GM18519 (cell line): ENCODE measurements at regions not wholly inside any gene's neighbourhood (a gene's known extent, or its start where the extent isn't known, plus 50 kb on each side); places are given as distances from the start of the nearest gene placed in this dataset.

Source experiments
- ATAC-seq: cut with Tn5 transposase; IDR thresholded peaks from one replicate; pipeline ENCODE4 v1.9.1; 2021; ENCODE audit warnings: mild to moderate bottlenecking, moderate library complexity; ENCODE audit not compliant: unreplicated experiment, low FRiP score

DNA sequence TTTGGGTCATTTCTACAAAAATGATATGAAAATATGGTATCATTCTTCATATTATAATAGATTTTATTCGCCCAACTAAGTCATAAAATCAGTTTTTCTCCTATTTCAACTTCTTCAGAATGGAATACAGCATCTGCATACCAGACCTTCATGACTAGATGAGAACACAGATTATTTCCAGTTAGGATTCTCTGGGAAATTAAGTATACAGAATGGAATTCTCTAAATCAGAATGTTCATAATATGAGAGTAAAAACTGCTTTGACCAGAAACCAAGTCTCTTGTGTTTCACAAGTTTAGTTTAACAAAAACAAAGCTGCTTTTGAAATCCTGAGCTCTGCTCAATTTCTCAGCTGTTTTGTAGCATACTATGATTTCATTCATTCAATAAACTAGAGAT, 160.3 kb upstream of the SEMA3A start:
- no peak for ATAC-seq

- ATAC-seq = no peak
Observed at GRCh38 chr7:84354030-84354429, 159.4 kb upstream of the SEMA3A start.

- ATAC-seq = no peak
Observed at GRCh38 chr7:84339306-84339705, 144.7 kb upstream of the SEMA3A start.

DNA sequence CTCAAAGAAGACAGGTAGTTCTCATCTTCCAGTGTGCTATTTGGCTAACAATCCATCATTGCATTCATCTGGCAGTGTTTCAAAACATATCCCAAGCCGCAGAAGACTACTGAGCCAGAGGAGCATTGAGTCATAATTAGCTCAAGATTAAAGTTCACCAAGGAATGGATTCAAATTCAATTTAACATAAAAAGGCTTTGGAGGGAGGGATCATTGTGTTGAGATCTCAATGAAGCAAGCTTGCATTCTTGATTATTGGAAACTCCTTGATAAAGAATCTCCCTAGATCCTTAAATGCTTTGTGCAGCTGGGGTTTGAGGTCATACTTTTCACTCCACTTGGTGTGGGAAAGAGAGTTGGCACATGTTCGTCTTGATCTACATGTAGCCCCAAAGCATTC, 142.8 kb upstream of the SEMA3A start:
- no peak for ATAC-seq

GRCh38 chr7:84336766-84337165, 142.2 kb upstream of the SEMA3A start:
- no peak for ATAC-seq

DNA sequence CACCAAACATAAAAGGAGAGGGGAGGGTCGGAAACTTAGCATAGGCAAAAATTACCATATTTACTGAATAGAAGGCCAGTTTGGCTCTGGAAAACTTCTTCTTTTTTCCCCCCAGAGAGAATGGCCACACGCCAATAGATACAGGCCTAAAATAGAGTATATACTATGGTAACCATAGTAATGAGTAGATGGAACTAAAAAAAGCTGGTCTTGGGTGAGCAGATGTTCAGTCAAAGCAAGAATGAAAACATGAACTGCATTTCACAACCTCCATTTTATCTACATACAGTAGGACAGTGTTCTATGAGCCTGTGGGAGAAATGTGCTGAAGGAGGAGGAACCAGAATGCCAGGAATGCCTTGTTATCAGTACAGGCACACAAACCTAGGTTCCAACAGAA, 141.7 kb upstream of the SEMA3A start:
- peak; percentile 76 for ATAC-seq

GRCh38 chr7:84331616-84332015, 137.0 kb upstream of the SEMA3A start:
- ATAC-seq = no peak

- no peak for ATAC-seq
Observed at GRCh38 chr7:84328571-84328970, 134.0 kb upstream of the SEMA3A start.

DNA sequence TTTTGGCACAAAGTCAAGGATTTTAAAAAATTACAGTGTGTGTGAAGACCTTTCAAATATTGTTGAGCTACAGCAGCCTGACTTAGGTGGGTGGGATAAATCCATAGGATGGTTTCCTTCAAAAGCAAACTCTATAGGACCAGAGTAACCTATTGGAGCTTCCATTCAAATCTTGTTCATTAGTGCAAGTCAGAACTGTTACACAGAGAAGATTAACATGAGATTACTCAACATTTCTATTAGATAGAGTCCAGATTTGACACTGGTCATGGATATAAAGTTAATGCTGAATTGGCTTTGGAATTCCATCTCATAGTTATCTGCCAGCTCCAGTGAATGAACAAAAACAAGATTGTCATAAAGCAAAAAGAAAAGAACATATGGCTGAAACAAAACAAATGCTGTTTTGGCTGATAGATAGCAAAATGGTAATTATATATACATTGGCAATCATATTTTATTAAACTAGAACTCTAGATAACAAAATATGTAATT, 129.6 kb upstream of the SEMA3A start:
- ATAC-seq = no peak

- no peak for ATAC-seq
Observed at GRCh38 chr7:84317536-84317935, 122.9 kb upstream of the SEMA3A start.

- no peak for ATAC-seq
Observed at GRCh38 chr7:84314263-84314662, 119.7 kb upstream of the SEMA3A start.

GRCh38 chr7:84304407-84304806, 109.8 kb upstream of the SEMA3A start:
- ATAC-seq = no peak

GRCh38 chr7:84302949-84303348, 108.4 kb upstream of the SEMA3A start:
- no peak for ATAC-seq

- no peak for ATAC-seq
Observed at GRCh38 chr7:84297616-84298015, 103.0 kb upstream of the SEMA3A start.

GRCh38 chr7:84294847-84295455, 100.4 kb upstream of the SEMA3A start:
- ATAC-seq = no peak

DNA sequence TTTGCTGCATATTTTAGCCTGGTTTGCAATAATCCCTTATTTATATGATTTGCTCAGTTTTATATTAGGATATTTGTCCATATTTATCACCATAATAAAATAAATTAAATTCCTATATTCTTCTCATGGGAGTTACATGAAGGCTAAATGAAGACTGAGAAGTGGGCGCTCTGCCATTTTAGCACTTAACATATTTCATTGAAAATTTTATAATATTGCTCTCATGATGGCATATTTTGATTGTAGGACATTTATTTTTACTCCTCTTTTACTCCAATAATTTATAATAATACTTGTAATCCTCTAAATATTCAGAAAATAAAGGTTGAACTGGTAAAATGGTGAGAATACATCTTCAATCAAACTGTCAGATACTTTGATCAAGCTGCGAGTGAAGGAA, 99.8 kb upstream of the SEMA3A start:
- ATAC-seq = no peak

GRCh38 chr7:84291756-84292155, 97.2 kb upstream of the SEMA3A start:
- no peak for ATAC-seq

DNA sequence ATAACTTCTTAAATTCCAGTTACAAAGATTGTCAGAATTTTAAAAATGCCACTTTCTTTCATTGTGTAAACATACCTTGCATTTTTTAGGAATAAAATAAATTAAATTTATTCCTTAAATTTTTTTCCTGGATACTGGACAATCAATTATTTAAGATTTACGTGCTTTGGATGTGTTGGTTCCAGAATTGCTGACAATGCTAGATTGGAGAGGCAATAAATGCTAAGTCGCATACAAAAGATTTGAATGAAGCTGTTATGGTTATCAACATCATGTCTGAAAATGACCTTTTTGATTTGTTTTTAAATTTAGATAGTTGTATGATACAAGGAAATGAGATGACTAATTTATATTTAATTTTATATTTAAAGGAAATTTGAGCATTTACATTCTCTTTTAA, 89.2 kb upstream of the SEMA3A start:
- ATAC-seq = no peak

DNA sequence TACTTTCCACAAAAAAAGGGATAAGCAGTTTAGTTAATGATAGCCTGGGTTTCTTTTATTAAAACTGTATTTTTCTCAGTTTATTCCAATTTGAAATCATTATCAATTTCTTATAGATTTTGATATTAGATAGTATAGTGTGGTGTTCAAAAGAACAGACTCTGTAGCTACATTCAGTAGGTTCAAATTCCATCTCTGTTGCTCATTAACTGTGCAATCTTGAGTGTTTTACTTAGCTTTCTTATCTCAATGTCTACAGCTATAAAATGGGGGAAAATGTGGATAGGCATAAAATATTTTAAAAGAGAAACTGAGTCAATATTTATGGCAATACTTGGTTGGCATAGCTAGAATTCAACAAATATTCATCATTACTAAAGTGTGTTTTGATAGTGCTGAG, 86.9 kb upstream of the SEMA3A start:
- ATAC-seq = no peak

- no peak for ATAC-seq
Observed at GRCh38 chr7:84277628-84278224, 83.1 kb upstream of the SEMA3A start.

GRCh38 chr7:84274029-84274638, 79.5 kb upstream of the SEMA3A start:
- no peak for ATAC-seq

DNA sequence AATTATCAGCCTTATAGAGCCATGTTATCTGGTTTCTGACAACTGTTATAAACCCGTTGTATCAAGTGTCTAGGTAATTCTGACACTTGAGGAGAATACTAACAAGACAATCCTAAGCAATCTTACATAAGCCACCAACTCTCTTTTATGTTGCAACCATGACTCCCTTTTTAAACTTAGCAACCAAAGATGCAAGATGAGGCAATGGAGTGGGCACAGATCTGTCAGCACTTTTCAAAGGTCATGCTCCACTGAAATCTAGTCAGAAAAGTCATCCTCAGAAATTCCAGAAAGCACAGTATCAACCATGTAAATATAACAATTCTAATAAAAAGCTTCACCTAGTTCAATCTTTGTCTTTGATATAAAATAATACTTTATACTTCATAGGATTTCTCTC, 77.0 kb upstream of the SEMA3A start:
- no peak for ATAC-seq
